Heart left ventricle (tissue), 16 donors: ENCODE measurements at regions not wholly inside any gene's neighbourhood (a gene's known extent, or its start where the extent isn't known, plus 50 kb on each side); places are given as distances from the start of the nearest gene placed in this dataset.
"Not testable (repeated sequence)": the region's sequence is repeated elsewhere in the genome, so short reads cannot be mapped to it uniquely, and the experiment has no call there.

Experiments used
- ATAC-seq, 4 donors: fragments of 200-7000 bp; cut with Tn5 transposase; one replicate each; pipeline ENCODE4 v1.9.1; 2020 to 2022; ENCODE audit warnings: moderate library complexity in 4 of 4, mild to moderate bottlenecking in 3 of 4, moderate number of reproducible peaks in 1 of 4
- DNase-seq, 5 donors: peaks; one replicate each; pipeline ENCODE4 v3.0.0-alpha.2; 2020
- H3K27ac ChIP-seq, 12 donors: fragments of 200-600 bp; sonication (generic) in 4 of 12; one replicate each; pipeline versions ENCODE4 v1.5.0 to v1.8.0; 2016 to 2022; ENCODE audit warnings: mild to moderate bottlenecking in 2 of 12
- H3K27me3 ChIP-seq, 9 donors: fragments of 200-600 bp; sonication (generic) in 2 of 9; one replicate each; pipeline versions ENCODE4 v1.5.1 to v1.8.0; 2016 to 2022; ENCODE audit warnings: mild to moderate bottlenecking in 3 of 9
- H3K36me3 ChIP-seq, 9 donors: fragments of 200-600 bp; sonication (generic) in 2 of 9; one replicate each; pipeline versions ENCODE4 v1.5.0 to v1.8.0; 2018 to 2022; ENCODE audit warnings: mild to moderate bottlenecking in 2 of 9
- H3K4me1 ChIP-seq, 12 donors: fragments of 200-600 bp; sonication (generic) in 4 of 12; one replicate each; pipeline versions ENCODE4 v1.5.0 to v1.8.0; 2016 to 2022; ENCODE audit warnings: mild to moderate bottlenecking in 3 of 12
- H3K4me3 ChIP-seq, 12 donors: fragments of 200-600 bp; sonication (generic) in 4 of 12; one replicate each; pipeline versions ENCODE4 v1.5.0 to v1.8.0; 2017 to 2022; ENCODE audit warnings: mild to moderate bottlenecking in 9 of 12, moderate library complexity in 4 of 12
- H3K9me3 ChIP-seq, 12 donors: fragments of 200-600 bp; sonication (generic) in 4 of 12; one replicate each; pipeline versions ENCODE4 v1.5.0 to v1.8.0; 2016 to 2022; ENCODE audit warnings: mild to moderate bottlenecking in 1 of 12
- POLR2A ChIP-seq, 2 donors: fragments of 450-650 bp; IDR thresholded peaks; one replicate each; pipeline ENCODE4 v1.6.1; 2017; ENCODE audit warnings: antibody characterized with exemption in 2 of 2, mild to moderate bottlenecking in 2 of 2, moderate library complexity in 2 of 2
- WGBS, 4 donors: extraction: QIAGEN DNeasy Blood & Tissue Kit in 2 of 4; methylation state at CpG; one replicate each; pipeline versions ENCODE4 v1.1.5 to v1.1.7; 2013 to 2018; 5-methylcytosine and 5-hydroxymethylcytosine counted together
- intact Hi-C, 10 donors: fragments of 100-400 bp; cut with DNase I; formaldehyde crosslinking; loops; one replicate each; pipeline versions ENCODE4 v1.11.1 to v1.14.2; 2022
- TF ChIP-seq, protein P1 (sequence below), 12 donors: fragments of 200-600 bp; sonication (generic) in 4 of 12; IDR thresholded peaks; one replicate each; pipeline versions ENCODE4 v1.5.0 to v1.8.0; 2018 to 2022; ENCODE audit warnings: antibody characterized with exemption in 12 of 12, mild to moderate bottlenecking in 5 of 12
- donor health status: ischemic (EF 13 %, LVEDD 7.1; RV severe dilation, severe dysfunction).
- donor health status: healthy with polysubstance abuse.
- donor health status: DM: no; HTN: yes; CAD: no.
- donor health status: DM: no; HTN: no; CAD: no.
- donor health status: ischemic (EF 25% LVEDD 6.9; RV normal size, moderate dysfunction).
- donor health status: ischemic (EF 25% LVEDD 5.7; RV mildly dilated, moderate dysfunction).
- donor health status: healthy.
- donor health status: DM: yes; HTN: yes; CAD: no.
- donor health status: ischemic (EF 35%, LVEDD 5.7; RV mildly dilated, moderate dysfunction).
- donor health status: nonischemic (EF 11% LVEDD 7.7; RV severe dilation, severe dysfunction).
- donor health status: DM: yes; HTN: yes; CAD: no.
- donor health status: PGD.
- donor health status: ischemic (EF 29% LVEDD 5.4; RV normal size, mild dysfunction).
- donor health status: nonischemic (EF 23%, LVEDD 6.1; RV moderate dilation, normal function).

DNA sequence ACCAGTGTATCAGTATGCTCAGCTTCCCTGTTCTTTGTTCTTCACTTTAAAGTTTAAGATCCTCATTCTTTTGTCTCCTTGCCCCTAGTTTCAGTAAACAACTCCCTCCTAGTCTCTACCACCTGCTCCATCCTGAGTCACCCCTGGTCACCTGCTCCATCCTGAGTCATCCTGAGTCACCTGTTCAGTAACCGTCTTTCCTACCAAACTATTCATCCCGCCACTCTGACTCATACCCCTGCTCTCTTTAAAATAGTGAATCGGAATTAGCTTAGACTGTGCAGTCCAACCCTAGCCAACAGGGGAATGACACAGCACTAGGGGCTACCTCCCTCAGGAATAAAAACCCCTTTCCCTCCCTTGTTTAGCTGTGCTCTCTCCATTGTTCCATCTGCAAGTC is 888.1 kb upstream of the MDGA2 start:
- intact Hi-C loops, result no loop called here
- 87 to 95% (median 91%) methylated on average over 3 of the region's 3 CpGs for WGBS, 4 donors
- TF ChIP-seq, protein P1, sequence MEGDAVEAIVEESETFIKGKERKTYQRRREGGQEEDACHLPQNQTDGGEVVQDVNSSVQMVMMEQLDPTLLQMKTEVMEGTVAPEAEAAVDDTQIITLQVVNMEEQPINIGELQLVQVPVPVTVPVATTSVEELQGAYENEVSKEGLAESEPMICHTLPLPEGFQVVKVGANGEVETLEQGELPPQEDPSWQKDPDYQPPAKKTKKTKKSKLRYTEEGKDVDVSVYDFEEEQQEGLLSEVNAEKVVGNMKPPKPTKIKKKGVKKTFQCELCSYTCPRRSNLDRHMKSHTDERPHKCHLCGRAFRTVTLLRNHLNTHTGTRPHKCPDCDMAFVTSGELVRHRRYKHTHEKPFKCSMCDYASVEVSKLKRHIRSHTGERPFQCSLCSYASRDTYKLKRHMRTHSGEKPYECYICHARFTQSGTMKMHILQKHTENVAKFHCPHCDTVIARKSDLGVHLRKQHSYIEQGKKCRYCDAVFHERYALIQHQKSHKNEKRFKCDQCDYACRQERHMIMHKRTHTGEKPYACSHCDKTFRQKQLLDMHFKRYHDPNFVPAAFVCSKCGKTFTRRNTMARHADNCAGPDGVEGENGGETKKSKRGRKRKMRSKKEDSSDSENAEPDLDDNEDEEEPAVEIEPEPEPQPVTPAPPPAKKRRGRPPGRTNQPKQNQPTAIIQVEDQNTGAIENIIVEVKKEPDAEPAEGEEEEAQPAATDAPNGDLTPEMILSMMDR (IDR thresholded peaks at IDR 0.05), result no peak
- TF ChIP-seq POLR2A (IDR thresholded peaks at IDR 0.05), result no peak
- Histone ChIP-seq H3K4me1 (no peaks in the 10 kb centered on the region), H3K9me3 (peaks cover 0 to 10% (median 0%) of the 10 kb centered on the region in 12 donors), H3K27ac (no peak overlapping the region), H3K27me3 (no peaks in the 10 kb centered on the region), H3K36me3 (no peaks in the 10 kb centered on the region), H3K4me3 (no peak overlapping the region)
- no peak for ATAC-seq
- no peak for DNase-seq

DNA sequence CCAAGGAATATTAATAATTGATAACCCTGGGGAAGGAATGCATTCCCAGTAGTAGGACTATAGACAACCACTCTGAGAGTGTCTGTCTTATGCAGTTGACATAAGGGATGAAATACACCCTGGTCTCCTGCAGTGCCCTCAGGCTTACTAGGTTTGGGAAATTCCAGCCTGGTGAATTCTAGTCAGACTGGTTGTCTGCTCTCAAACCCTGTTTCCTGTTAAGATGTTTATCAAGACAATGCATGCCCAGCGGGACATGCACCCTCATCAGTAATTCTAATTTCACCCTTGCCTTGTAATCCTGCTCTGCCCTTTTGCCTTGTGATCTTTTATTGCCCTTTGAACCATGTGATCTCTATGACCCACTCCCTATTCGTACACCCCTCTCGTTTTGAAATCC is 886.0 kb upstream of the MDGA2 start:
- WGBS, 4 donors, result 71 to 81% (median 74%) methylated on average over 3 of the region's 3 CpGs
- peaks cover 0 to 10% (median 0%) of the 10 kb centered on the region in 12 donors for H3K9me3 ChIP-seq
- intact Hi-C loops, H3K4me3 ChIP-seq, DNase-seq, H3K27me3 ChIP-seq, H3K36me3 ChIP-seq, H3K27ac ChIP-seq, H3K4me1 ChIP-seq, ATAC-seq: not testable (repeated sequence)

DNA sequence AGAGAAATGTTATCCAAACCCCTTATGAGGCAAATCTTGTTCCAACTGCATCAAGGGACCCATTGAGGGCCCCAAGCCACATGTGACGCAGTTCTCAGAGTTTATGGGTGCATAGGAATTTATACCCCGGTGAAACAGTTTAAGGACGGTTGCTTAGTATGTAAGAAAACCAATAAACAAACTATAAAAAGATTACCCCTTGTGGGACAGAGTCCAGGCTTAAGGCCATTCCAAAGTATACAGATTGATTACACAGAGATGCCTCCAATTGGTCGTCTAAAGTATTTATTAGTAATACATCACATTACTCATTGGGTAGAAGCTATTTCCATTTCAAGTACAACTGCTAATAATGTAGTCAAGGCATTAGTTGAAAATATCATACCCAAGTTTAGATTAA is 885.0 kb upstream of the MDGA2 start:
- H3K4me1 ChIP-seq, result no peaks in the 10 kb centered on the region
- intact Hi-C loops, result no loop called here
- TF ChIP-seq, protein P1 (IDR thresholded peaks at IDR 0.05), result no peak
- TF ChIP-seq POLR2A (IDR thresholded peaks at IDR 0.05), result no peak
- no peaks in the 10 kb centered on the region for H3K36me3 ChIP-seq
- H3K27ac ChIP-seq, result no peak overlapping the region
- 85 to 91% (median 88%) methylated on average over 4 of the region's 4 CpGs for WGBS, 4 donors
- no peak for ATAC-seq
- no peak for DNase-seq
- H3K4me3 ChIP-seq, result no peak overlapping the region
- peaks cover 0 to 10% (median 0%) of the 10 kb centered on the region in 12 donors for H3K9me3 ChIP-seq
- no peaks in the 10 kb centered on the region for H3K27me3 ChIP-seq

DNA sequence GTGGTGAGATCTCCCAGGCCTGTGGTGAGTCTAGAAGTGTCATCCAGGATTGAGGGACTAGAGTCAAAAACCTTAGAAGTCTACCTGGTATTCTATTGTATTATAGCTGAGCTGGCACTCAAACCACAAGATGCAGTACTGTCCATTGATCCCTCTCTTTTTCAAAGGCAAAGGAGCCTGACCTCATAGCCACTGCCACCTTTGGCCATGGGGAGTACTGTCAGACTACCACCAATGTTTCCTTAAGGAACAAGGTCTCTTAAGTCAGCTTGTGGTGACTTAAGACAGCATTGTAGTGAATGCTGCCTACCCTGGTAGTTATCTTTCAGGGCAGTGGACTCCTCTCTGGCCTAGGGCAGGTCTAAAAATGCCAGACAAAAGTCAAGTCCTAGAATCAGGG is 878.0 kb upstream of the MDGA2 start:
- no peak overlapping the region for H3K27ac ChIP-seq
- H3K27me3 ChIP-seq, result no peaks in the 10 kb centered on the region
- intact Hi-C loops, result no loop called here
- ATAC-seq (no peak), DNase-seq (no peak)
- H3K4me3 ChIP-seq, result no peak overlapping the region
- no peaks in the 10 kb centered on the region for H3K4me1 ChIP-seq
- no peaks in the 10 kb centered on the region for H3K36me3 ChIP-seq
- TF ChIP-seq POLR2A (IDR thresholded peaks at IDR 0.05), result no peak
- TF ChIP-seq, protein P1 (IDR thresholded peaks at IDR 0.05), result no peak
- H3K9me3 ChIP-seq, result peaks cover 0 to 14% (median 0%) of the 10 kb centered on the region in 12 donors

DNA sequence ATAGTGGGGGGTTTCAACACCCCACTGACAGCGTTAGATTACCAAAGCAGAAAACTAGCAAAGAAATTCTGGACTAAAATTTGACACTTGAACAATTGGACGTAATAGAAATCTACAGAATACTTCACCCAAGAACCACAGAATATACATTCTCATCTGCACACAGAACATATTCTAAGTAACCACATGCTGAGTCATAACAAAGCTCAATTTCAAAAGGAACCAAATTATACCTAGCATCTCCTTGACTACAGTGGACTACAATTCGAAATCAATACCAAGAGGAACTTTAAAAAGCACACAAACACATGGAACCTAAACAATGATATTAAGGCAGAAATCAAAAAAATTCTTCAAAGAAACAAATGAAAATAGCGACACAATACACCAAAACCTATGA is 871.6 kb upstream of the MDGA2 start:
- Histone ChIP-seq H3K27me3 (no peaks in the 10 kb centered on the region), H3K36me3 (no peaks in the 10 kb centered on the region), H3K4me1 (no peaks in the 10 kb centered on the region), H3K9me3 (peaks cover 0 to 5% (median 0%) of the 10 kb centered on the region in 12 donors), H3K4me3 (no peak overlapping the region), H3K27ac (no peak overlapping the region)
- WGBS, 4 donors, result 73 to 86% (median 77%) methylated on average over 4 of the region's 4 CpGs
- DNase-seq (no peak), ATAC-seq (no peak)
- no peak for TF ChIP-seq POLR2A (IDR thresholded peaks at IDR 0.05)
- TF ChIP-seq, protein P1 (IDR thresholded peaks at IDR 0.05), result no peak
- intact Hi-C loops, result no loop called here
